Fibroblast of lung (primary cell): ENCODE measurements at regions not wholly inside any gene's neighbourhood (a gene's known extent, or its start where the extent isn't known, plus 50 kb on each side); places are given as distances from the start of the nearest gene placed in this dataset.

ENCODE experiments used
- CTCF ChIP-seq, 2 donors: IDR thresholded peaks in 1 of 2; conservative IDR thresholded peaks in 1 of 2; 1 replicate in 1 of 2; 2 replicates in 1 of 2; pipeline ENCODE4 v1.5.1; 2011 to 2012; ENCODE audit warnings: low read length in 2 of 2, control low read depth in 1 of 2, inconsistent platforms in 1 of 2, low read depth in 1 of 2, mild to moderate bottlenecking in 1 of 2
- EZH2 ChIP-seq: IDR thresholded peaks from 2 replicates; pipeline ENCODE4 v1.5.1; 2012; ENCODE audit warnings: low read length, control low read depth, mild to moderate bottlenecking; ENCODE audit errors: missing control alignments

GRCh38 chr2:4020153-4020552 is 316.8 kb downstream of the DCDC2C start:
- no peak for TF ChIP-seq CTCF (conservative IDR thresholded peaks at IDR 0.05 in 1 of 2, IDR thresholded peaks at IDR 0.05 in 1 of 2; ENCODE audit: low read depth in 1 of 2, low read length in 2 of 2)
- TF ChIP-seq EZH2: no peak
